BJ (cell line): ENCODE measurements at regions not wholly inside any gene's neighbourhood (a gene's known extent, or its start where the extent isn't known, plus 50 kb on each side); places are given as distances from the start of the nearest gene placed in this dataset.

Experiments used
- CTCF ChIA-PET: fragments of 350-600 bp; formaldehyde crosslinking; extraction: SDS; loops from one replicate; lab custom pipeline; 2021; ENCODE audit warnings: antibody characterized with exemption, inconsistent platforms; lab: Yijun Ruan, JAX
- POLR2A ChIA-PET: fragments of 300-600 bp; sonication (Branson Sonifier 250); formaldehyde crosslinking; extraction: SDS; loops from one replicate; lab custom pipeline; 2021; ENCODE audit warnings: antibody characterized with exemption; lab: Charles Lee
- DNase-seq: peaks from one replicate; pipeline ENCODE4 v3.0.0-alpha.2; 2011; ENCODE audit warnings: low read depth
- H3K27me3 ChIP-seq: 2 replicates; pipeline ENCODE4 v1.6.0; 2011; ENCODE audit warnings: low read length; ENCODE audit not compliant: control insufficient read depth, insufficient read depth
- H3K36me3 ChIP-seq: 2 replicates; pipeline ENCODE4 v1.5.1; 2011; ENCODE audit warnings: low read length; ENCODE audit not compliant: control insufficient read depth, insufficient read depth
- H3K4me3 ChIP-seq: 2 replicates; pipeline ENCODE4 v1.5.1; 2011; ENCODE audit warnings: low read depth, mild to moderate bottlenecking, control low read depth, low read length
- CTCF ChIP-seq: IDR thresholded peaks from 2 replicates; pipeline ENCODE4 v1.5.1; 2011; ENCODE audit warnings: low read depth, mild to moderate bottlenecking, control low read depth, inconsistent platforms, low read length, moderate library complexity; ENCODE audit not compliant: insufficient read depth

GRCh38 chr4:141346144-141346543 lies 125.4 kb downstream of the ZNF330 start:
- DNase-seq: no peak
- no peaks in the 10 kb centered on the region for H3K27me3 ChIP-seq
- TF ChIP-seq CTCF: peak; percentile 55
- ChIA-PET POLR2A (no interaction called here), CTCF (interaction anchor here (0.6 to 2.3 kb wide), 24 partner anchors 9 to 1556 kb away, joined by 3 to 10 read pairs (median 3); no protein-coding TSS in a partner anchor)
- H3K36me3 ChIP-seq: no peaks in the 10 kb centered on the region
- H3K4me3 ChIP-seq: no peak overlapping the region

GRCh38 chr4:141347684-141348083 lies 127.0 kb downstream of the ZNF330 start:
- CTCF ChIA-PET: interaction anchor here (0.9 to 2.3 kb wide), 6 partner anchors 28 to 410 kb away, joined by 3 to 10 read pairs (median 4); partner anchors contain the start of gene IL15
- no peak for DNase-seq
- Histone ChIP-seq H3K4me3 (no peak overlapping the region), H3K27me3 (no peaks in the 10 kb centered on the region), H3K36me3 (no peaks in the 10 kb centered on the region)
- no peak for TF ChIP-seq CTCF
- POLR2A ChIA-PET: no interaction called here

- ChIA-PET CTCF (interaction anchor here (0.6 to 2.3 kb wide), 4 partner anchors 27 to 463 kb away, joined by 3 to 10 read pairs (median 4); no protein-coding TSS in a partner anchor), POLR2A (no interaction called here)
- Histone ChIP-seq H3K27me3 (no peaks in the 10 kb centered on the region), H3K36me3 (no peaks in the 10 kb centered on the region), H3K4me3 (no peak overlapping the region)
- DNase-seq: no peak
- no peak for TF ChIP-seq CTCF
Measured at GRCh38 chr4:141348125-141348524, 127.4 kb downstream of the ZNF330 start.

- Histone ChIP-seq H3K4me3 (no peak overlapping the region), H3K27me3 (no peaks in the 10 kb centered on the region), H3K36me3 (no peaks in the 10 kb centered on the region)
- DNase-seq: no peak
- POLR2A ChIA-PET: no interaction called here
- no peak for TF ChIP-seq CTCF
- CTCF ChIA-PET: interaction anchor here (0.5 to 0.6 kb wide), 3 partner anchors 462 to 1492 kb away, joined by 3 read pairs; no protein-coding TSS in a partner anchor
Measured at GRCh38 chr4:141348573-141348972, 127.9 kb downstream of the ZNF330 start.

- CTCF ChIA-PET: interaction anchor here (0.5 kb wide), 1 partner anchor 550 kb away, joined by 3 read pairs; no protein-coding TSS in a partner anchor
- DNase-seq: no peak
Measured at GRCh38 chr4:141349236-141349635, 128.5 kb downstream of the ZNF330 start.

More at GRCh38 chr4:141349236-141349635, 128.5 kb downstream of the ZNF330 start:
- H3K27me3 ChIP-seq: no peaks in the 10 kb centered on the region
- H3K4me3 ChIP-seq: no peak overlapping the region
- POLR2A ChIA-PET: no interaction called here
- no peaks in the 10 kb centered on the region for H3K36me3 ChIP-seq
- TF ChIP-seq CTCF: no peak
